Gastroesophageal sphincter (tissue), 3 donors: ENCODE measurements at regions not wholly inside any gene's neighbourhood (a gene's known extent, or its start where the extent isn't known, plus 50 kb on each side); places are given as distances from the start of the nearest gene placed in this dataset.

Experiments
- POLR2A ChIP-seq, 2 donors: fragments of 450-650 bp; IDR thresholded peaks; one replicate each; pipeline ENCODE4 v1.6.1; 2017; ENCODE audit warnings: antibody characterized with exemption in 2 of 2, mild to moderate bottlenecking in 2 of 2, moderate library complexity in 1 of 2
- TF ChIP-seq, protein P1 (sequence below), 4 experiments: fragments of 200-600 bp in 2 of 4; fragments of 450-650 bp in 2 of 4; sonication (generic) in 1 of 4; IDR thresholded peaks; one replicate each; pipeline ENCODE4 v1.5.1; 2017 to 2019; ENCODE audit warnings: antibody characterized with exemption in 4 of 4, mild to moderate bottlenecking in 2 of 4, moderate library complexity in 2 of 4

DNA sequence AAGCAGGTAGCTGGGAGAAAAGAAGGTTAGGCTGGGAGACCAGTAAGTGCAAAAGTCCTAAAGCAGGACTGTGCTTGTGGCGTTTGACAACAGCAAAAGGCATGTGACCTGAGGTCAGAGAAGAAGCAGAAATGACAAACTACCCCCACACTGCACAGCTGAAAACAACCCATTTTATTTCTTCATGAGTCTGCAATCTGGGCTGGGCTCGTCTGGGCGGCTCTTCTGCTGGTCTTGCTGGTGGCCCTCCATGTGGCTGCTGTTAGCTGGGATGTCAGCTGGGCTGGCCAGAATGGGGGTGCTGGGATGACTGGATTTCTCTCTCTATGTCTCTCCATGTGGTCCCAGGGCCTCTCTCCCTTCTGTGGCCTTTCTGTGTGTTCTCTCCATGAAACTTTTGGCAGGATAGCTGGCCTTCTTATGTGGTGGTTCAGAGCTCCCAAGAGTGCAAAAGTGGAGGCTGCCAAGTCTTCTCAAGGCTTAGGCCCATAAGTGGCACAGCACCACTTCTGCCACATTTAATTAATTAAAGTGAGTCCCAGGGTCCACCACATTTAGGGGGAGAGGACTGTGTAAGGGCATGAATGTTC is 128.6 kb downstream of the RIPK4 start:
- no peak for TF ChIP-seq POLR2A (IDR thresholded peaks at IDR 0.05)
- TF ChIP-seq, protein P1, sequence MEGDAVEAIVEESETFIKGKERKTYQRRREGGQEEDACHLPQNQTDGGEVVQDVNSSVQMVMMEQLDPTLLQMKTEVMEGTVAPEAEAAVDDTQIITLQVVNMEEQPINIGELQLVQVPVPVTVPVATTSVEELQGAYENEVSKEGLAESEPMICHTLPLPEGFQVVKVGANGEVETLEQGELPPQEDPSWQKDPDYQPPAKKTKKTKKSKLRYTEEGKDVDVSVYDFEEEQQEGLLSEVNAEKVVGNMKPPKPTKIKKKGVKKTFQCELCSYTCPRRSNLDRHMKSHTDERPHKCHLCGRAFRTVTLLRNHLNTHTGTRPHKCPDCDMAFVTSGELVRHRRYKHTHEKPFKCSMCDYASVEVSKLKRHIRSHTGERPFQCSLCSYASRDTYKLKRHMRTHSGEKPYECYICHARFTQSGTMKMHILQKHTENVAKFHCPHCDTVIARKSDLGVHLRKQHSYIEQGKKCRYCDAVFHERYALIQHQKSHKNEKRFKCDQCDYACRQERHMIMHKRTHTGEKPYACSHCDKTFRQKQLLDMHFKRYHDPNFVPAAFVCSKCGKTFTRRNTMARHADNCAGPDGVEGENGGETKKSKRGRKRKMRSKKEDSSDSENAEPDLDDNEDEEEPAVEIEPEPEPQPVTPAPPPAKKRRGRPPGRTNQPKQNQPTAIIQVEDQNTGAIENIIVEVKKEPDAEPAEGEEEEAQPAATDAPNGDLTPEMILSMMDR (IDR thresholded peaks at IDR 0.05): no peak
